ENCODE measurements at regions not wholly inside any gene's neighbourhood (a gene's known extent, or its start where the extent isn't known, plus 50 kb on each side); places are given as distances from the start of the nearest gene placed in this dataset.

DNA sequence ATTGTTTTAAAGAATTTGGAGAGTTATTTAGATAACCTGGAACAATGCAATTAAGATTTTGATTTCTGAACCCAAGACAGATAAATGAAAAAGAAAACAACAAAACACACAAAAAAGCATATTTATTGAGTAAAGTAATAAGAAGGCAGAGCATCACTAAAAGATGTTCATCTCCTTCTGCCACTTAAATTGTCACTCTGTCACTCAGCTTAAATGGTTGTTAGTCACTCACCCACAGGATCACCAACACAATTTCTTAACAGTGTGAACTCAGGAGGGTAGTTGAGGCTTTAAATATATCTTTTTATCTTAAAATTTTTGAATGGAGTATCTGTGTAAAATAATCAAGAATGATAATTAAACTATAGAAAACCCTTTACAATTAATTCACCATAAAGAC, 1215.5 kb upstream of the PCDH20 start:
- no peak for DNase-seq

DNA sequence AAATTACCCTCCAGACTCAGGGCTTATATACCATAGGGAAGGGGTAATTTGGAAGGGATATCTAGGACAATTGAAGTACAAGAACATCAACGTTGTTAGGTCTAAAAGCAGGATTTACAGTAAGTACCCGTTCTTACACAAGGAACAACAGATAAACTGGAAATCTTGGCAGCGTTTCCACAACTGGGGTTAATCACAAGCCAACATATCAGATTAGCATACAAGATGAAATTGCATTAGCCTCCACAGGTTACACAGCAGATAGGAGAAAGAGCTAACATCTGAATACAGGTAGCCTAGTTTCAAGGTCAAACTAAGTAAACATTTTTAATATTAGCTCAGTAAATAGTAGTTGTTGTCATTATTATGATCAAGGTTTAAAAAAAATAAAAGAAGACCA, 1214.0 kb upstream of the PCDH20 start:
- no peak for DNase-seq

DNA sequence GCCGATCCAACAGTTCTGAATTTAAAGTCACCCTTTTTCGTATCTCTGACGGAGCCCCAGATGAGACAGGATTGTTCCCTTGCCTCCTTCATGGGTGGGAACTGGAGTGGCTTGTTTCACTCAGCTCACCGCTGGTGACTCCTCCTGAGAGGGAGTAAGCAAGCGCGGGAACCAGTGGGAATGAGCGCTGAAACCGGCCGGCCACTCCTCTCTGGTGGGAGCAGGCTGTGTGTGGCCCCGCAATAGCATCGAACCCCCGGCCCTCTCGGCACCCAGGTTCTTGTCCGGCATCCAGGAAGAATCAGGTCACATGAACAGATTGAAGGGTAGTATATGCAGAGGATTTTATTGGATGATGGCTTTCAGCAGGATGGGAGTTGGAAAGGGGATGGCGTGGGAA, 1211.6 kb upstream of the PCDH20 start:
- no peak for DNase-seq

DNA sequence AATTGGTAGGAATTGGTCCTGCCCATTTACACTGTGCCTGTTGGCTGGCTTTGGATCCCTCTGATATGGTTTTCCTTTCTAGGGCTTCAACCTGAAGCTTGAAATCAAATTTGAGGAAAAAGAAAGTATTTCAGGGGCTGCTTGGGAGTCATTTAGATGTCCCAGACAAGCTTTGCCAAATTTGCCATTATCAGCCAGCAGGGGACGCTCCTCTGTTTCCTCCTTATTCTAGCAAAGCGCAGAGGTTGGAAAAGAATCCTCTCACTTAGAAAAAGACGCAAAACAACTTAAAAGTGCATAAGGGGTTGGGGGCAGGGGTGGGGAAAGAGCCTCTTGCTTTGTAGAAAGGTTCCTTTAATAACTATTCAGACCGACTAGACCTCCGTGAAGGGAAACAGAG, 1211.1 kb upstream of the PCDH20 start:
- DNase-seq: no peak

DNA sequence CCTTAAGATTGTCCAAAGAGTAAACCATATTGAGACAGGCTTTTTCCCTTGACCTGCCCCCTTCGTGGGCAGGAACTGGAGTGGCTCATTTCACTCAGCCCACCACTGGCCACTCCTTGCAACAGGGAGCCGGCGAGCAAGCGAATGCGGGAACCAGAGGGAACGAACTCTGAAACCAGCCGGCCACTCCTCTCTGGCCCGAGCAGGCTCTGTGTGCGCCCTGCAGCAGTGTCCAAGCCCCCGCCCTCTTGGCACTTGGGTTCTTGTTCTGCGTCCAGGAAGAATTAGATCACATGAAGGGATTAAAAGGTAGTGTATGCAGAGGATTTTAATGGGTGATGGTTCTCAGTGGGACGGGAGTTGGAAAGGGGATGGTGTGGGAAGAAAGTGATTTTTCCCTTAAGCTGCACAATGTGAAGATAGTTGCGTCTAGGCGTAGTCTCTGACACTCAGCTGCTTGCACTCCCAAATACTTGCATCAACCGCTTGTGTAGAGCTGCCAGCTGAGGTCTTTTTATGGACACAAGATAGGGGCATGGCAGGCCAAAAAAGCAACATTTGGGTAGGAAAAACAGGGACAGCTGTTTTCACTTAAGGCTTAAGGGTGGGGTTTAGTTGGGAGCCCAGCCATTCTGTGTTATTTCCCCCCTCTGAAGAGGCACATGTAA, 1209.7 kb upstream of the PCDH20 start:
- DNase-seq: no peak

DNA sequence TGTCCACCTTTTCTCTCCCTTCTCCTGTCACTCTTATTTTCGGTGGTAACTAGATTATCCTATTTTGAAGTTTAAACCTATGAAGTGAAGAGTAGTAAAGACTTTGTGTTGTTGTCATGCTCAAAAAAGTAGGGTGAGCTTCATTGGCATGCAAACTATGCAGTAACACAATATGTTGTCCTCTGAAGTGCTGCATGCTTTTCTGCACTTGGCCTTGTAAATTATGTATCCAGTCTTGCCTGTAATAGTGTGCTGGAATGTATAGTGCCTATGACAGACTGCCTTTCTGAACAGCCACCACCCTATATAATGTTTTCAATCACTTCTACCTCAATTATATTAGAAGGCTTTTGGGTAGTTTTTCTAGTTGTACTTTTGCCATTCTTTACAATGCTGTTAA, 1198.2 kb upstream of the PCDH20 start:
- DNase-seq: no peak

DNA sequence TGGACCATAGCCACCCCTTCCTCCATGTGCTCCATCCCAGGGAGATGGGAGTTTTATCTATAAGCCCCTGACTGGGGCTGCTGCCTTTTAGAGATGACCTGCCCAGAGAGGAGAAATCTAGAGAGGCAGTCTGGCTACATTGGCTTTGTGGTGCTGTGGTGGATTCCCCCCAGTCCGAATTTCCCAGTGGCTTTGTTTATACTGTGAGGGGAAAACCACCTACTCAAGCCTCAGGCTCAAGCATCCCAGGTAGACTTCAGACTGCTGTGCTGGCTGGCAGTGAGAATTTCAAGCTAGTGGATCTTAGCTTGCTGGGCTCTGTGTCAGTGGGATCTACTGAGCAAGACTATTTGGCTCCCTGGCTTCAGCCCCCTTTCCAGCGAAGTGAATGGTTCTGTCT, 1195.7 kb upstream of the PCDH20 start:
- DNase-seq: no peak

DNA sequence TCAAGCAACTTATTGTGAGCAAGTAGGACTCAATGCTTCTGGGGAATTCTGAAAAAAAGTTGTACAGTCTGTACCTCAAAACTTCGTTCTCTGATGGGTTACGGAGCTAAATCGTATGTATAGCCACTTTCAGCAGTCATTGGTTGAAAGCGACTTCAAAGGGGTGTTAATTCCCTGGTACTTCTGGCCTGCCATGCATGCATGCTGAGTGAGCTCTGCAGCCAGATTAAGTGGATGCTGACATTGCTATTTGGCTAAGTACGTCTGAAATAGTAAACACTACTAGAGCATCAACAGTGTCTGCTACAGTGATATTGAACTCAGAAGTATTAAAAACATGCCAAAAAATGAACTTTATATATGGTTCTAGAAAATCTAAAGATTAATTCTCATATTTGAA, 1183.1 kb upstream of the PCDH20 start:
- DNase-seq: no peak

DNA sequence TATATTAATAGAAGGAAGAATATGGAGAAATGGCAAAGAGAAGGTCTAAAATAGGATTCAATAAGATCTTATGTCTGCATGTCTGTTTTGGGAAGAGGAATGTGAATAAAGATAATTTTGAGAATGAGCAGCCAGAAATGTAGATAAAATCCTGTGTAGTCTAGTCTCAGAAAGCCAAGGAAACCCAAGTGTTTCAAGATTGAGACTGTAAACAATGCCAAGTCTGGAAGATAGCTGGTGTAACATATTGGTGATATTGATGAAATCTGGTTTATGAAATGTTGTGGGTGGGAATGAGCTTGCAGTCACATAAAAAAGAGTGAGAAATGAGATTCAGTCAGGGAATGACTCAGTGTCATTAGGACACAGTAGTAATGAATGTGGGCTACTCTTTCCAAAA, 1180.3 kb upstream of the PCDH20 start:
- no peak for DNase-seq

DNA sequence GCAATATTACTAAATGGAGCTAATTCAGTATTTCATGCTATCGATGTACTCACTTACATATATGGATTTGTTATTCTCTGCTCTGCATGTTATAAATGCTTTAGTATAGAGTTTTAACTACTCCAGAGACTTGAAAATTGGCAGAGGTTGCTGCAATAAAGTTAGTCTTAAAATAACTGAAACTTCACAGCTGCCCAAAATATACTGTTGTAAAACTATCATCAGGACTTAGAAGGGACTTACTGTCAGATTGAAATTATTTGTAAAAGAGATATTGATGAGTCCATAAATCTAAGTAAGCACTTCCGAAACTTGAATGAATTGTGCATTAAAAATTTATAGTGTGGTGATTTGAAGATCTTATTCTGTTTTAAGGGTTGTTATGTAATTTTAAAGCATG, 1178.2 kb upstream of the PCDH20 start:
- no peak for DNase-seq

DNA sequence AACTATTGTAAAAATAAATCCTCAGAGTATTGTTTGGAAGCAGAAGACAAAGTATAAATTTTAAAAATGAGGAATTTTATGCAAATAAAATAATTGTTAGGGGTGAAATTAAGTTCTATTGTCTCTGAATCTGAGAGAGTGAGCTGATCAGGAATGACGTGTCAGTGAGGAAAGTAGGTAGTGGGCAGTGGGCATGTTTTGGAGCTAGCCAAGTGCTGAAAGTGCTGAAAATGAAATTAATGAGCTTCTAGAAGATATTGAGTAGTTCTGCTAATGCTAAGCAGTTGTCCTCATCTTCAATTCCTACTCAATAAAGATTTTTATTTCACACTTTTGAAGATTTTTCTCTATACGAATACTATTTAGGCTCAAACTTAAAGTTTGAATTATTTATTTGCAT, 1167.8 kb upstream of the PCDH20 start:
- DNase-seq: no peak

DNA sequence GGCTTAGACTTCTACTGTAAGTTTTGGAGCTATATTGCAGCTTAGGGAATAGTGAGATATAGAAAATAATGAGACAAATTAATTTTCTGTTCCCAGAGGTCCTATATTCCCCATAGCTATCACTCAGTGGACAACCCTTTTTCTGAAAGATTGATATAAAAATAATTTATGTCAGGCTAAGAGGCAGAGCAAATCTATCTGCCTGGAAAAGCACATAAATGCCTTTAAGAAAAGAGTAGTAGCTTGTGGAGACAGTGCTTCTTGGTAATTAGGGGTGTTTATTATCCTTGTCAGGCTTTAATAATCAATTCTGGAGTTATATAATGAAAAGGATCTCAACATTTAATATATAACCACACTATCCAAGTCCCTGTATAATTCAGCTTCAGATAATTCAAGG, 1162.8 kb upstream of the PCDH20 start:
- DNase-seq: no peak

DNA sequence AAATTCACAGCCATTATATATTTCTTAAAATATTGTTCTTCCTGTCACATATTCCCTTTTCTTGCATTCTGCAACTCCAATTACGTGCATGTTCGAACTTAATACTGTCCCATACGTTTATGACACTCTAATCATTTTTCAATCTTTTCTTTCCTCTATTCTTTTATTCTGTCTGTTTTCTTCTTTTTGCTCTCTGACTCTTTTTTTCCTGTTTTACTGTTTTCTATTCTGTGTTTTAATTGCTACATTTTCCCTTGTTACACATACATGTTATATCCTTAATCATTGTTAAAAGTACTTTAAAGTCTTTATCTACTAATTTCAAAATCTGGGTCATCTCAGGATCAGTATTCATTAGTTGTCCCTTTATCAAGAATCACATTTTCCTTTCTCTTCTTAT, 1149.1 kb upstream of the PCDH20 start:
- DNase-seq: no peak

DNA sequence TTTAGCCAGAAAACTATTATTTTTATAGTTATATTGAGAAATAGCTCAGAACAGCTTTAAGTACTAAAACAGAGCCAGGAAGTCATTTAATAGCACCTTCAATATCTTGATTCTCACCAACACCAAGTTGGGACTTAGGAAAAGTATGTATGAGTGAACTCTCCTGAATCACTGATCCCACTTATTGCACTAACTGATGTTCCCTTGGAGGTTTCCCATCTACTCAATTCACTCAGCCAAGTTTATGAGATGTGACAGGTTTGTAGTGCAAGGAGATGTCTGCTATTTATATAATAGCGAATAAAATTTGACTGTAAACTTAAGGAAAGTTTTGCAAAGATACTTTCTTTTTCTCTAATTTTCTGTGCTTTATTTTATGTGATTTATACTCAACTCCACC, 1147.6 kb upstream of the PCDH20 start:
- no peak for DNase-seq

DNA sequence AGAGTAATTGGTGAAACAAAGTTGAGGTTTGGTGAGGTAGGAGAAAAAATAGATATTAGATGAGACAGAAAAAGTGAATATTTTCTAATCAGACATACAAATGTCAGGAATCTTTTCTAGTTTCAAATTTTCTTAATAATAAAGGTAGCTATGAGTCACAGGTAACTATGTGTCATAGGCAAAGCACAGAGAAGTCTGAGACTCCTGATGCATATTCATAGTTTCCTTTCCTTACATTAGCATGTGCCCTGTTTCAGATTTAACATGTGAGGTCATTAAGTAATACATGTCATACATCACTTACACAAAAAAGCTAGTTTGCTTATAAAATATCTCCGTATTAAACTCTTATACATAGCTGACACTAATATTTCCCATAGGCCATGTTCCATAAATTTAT, 1141.3 kb upstream of the PCDH20 start:
- DNase-seq: no peak

DNA sequence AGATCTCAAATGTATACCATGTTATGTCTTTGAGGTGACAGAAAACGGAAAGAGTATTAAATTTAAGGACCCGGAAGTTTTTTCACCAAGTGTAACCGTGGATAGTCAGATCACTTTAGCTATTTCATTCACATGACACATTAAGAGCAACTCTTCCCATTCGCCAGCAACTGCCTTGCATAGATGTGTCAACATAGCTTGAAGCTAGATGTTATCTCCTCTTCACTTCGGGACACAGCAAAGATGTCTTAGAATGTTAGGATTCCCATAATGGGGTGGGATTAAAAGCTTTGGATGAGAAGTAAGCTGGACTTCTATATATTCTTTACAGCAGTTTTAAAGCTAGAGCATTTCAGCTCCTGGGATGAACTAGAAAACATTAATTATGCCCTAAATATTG, 1135.9 kb upstream of the PCDH20 start:
- no peak for DNase-seq

DNA sequence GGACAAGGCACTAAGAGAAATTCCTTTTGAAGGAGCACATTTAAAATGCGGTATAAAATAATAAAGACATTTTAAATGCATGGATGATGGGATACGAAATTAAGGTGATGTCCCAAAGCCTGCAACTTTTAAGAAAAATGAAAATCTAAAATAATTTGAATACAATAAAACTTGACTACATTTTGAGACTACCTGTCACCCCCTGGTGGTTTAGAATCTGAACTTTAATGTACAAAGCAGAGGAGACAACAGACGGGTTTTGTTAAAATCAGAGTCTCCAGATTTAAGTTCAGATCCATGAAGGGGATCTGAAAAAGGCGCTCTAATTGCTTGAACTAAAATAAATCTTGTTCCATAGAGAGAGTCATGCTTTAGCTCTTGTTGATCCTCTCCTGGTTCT, 1129.3 kb upstream of the PCDH20 start:
- DNase-seq: no peak

DNA sequence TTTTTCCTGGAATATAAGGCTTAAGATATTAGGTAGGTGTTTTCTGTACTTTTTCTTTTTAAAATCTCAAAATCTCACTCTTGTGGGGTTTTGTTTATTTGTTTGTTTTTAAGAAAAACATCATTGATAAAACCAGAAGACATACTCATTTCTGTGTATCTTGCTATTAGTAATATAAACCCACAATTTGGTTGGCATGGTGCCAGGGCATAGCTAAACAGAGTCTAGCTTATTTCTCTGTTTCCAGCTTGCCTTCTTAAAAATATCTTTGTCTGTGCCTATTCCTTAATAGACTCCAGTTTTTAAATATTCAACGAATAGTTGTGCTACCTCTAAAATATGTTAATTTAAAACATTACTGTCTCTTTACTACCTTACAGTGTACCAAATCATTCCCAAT, 1121.9 kb upstream of the PCDH20 start:
- DNase-seq: no peak

DNA sequence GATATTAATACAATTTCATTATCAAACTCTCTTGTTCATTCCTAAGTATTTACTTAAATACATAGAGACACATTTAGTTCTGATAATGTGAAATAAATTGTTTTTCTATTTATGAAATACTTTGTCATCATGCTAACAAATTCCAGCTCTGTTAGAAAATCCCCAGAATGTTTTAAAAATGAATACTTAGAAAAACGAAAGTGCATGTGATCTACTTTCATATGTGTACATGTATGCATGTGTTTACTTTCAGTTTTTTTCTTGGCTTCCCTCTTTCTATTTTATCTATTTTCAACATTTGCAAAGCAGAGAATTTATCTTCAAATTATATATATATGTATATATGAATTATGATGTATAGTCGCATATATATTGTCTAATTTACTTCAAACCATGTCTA, 1110.0 kb upstream of the PCDH20 start:
- DNase-seq: no peak

DNA sequence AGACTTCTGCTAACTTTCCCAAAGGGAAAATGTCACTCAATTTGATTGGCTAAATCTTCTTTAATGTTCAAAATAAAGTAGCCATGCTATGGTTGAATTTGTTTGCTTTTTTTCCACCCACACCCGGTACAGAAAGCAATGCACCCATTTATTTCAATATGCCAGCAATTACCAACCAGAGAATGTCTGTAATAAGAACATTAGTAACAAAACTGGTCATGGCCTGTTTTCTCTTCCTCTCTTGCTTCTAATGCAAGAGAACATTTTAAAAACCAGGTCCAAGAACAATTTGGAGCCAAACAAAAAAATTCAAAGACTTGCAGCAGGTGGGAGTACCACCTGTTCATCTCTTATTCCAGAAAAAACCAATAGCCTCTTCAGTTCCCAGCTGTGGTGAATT, 1108.8 kb upstream of the PCDH20 start:
- no peak for DNase-seq

DNA sequence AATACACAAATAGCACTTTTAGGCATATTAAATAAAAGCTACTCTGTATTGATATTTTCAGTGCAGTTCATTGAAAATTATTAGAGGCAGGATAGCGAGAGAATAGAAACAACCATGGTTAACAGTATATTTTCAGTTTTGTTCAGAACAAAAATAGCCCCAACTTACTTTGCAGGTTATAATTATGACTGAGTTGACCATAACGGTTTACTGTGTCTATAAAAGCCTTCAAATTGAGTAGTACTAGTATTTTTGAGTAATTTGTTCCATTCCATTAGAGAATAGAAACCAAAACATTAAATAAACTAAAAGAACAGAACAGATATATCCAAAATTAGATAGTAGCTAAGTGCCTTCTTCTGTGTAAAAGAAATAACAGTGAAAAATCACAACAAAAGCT, 1108.4 kb upstream of the PCDH20 start:
- DNase-seq: no peak

DNA sequence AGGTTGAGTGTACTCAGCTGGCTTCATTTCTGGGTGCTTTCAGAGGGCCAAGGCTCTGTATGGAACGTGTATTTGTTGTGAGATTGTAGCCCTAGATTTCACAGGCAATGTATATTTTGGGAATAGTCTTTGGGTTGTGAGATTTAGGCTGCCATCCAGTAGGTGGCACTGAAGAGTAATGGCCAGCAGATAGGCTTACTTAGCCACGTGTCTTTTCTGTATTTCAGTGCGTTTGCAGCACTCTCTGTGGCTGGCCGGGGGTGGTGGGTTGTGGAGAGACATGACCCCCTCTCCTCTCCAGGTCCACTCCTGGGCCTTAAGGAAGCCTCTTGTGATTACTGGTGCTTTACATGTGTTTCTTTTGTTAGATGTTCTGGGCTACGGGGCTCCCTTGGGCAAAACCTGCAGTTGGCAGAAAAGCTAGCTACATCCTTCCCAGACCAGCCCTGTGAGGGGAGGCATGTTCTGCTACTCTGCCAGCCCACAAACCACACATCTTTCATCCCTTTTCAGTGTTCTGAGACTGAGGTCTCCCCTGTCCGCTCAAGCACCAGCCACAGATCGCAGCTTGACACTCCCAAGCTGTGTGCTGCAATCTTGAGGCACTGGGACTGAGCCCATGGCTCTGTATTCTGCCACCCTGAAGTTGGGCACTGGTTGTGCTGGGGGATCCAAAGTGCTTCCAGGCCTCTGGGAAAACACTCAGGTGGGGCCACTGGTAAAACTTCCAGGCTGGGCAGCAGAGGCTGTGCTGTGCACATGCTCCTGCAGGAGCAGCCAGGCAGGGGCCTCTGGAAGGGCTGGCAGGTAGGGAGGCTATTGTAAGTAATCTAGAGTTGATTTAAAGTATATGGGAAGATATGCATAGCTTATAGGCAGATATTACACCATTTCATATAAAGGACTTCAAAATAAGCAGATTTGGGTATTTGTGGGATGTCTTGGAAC, 1096.8 kb upstream of the PCDH20 start:
- no peak for DNase-seq

DNA sequence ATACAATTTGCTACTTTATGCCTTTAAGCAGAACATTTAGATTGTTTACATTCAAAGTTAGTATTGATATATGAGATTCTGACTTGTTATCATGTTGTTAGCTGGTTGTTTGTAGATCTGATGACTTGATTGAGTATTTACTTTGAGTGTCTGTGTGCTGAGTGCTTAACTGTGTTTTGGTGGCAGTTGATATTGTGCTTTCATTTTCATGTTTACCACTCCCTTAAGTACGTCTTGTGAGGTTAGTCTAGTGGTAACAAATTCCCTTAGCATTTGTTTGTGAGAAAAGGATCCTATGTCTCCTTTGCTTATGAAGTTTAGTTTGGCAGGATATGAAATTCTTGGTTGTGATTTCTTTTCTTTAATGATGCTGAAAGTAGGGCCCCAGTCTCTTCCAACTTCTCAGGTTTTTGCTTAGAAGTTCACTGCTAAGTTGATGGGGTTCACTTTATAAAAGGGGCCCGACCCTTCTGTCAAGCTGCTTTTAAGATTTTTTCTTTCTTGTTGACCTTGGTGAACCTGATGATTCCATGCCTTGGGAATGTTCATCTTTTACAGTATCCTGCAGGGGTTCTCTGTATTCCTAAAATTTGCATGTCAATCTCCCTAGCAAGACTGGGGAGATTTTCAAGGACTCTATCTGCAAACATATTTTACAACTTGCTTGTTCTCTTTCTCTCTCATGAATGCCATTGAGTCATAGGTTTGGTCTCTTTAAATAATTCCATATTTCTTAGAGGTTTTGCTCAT, 1095.4 kb upstream of the PCDH20 start:
- no peak for DNase-seq

DNA sequence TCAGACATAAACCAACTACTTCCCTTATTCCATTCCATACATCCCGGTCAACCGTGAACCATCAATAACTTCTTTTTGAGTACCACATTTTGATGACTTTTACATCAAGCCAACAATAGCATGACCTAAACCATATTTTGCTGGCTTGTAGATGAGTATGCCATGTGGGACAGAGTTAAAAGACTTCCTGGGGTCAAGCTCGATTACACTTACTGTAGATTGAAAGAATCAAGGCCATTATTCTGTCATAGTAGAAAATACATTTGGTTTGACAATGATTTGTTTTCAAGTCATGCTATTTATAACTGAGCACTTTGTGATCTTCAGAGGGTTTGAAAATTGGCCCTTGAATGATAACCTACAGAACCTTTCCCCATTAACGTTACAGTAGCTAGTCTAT, 1086.9 kb upstream of the PCDH20 start:
- no peak for DNase-seq
